GM13976 (cell line): ENCODE measurements at regions not wholly inside any gene's neighbourhood (a gene's known extent, or its start where the extent isn't known, plus 50 kb on each side); places are given as distances from the start of the nearest gene placed in this dataset.

ENCODE experiments used
- DNase-seq: peaks from one replicate; pipeline ENCODE4 v3.0.0; 2012; ENCODE audit warnings: low spot score
- in situ Hi-C: fragments of 300-500 bp; cut with MboI; formaldehyde crosslinking; loops from one replicate; pipeline ENCODE4 v1.12.0; 2022; ENCODE audit warnings: low sequenced_read_pairs, mixed read lengths, inconsistent platforms; ENCODE audit not compliant: unreplicated experiment
- TF ChIP-seq, protein P1 (sequence below): IDR thresholded peaks from 2 replicates; pipeline ENCODE4 v1.5.1; 2012; ENCODE audit warnings: borderline replicate concordance, mild to moderate bottlenecking; ENCODE audit not compliant: insufficient read depth; ENCODE audit errors: extremely low read depth, missing control alignments, control extremely low read depth

DNA sequence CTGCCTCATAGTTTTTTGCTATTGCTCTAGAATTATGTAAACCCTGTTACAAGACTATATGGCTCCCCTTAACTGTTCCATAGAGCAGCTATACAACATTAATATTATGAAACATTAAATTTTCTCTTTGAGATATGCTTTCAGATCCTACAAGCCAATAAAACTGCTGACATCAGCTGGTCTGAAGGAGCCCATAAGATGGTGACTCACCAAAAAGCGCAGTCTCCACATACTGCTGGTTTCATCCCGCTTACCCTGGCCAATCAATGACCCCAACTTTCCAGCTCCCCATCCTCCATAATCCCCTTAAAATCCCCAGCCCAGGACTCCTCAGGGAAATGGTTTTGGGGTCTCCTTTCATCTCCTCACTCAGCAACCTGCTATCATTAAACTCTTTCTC is 172.7 kb downstream of the NSG2 start:
- TF ChIP-seq, protein P1, sequence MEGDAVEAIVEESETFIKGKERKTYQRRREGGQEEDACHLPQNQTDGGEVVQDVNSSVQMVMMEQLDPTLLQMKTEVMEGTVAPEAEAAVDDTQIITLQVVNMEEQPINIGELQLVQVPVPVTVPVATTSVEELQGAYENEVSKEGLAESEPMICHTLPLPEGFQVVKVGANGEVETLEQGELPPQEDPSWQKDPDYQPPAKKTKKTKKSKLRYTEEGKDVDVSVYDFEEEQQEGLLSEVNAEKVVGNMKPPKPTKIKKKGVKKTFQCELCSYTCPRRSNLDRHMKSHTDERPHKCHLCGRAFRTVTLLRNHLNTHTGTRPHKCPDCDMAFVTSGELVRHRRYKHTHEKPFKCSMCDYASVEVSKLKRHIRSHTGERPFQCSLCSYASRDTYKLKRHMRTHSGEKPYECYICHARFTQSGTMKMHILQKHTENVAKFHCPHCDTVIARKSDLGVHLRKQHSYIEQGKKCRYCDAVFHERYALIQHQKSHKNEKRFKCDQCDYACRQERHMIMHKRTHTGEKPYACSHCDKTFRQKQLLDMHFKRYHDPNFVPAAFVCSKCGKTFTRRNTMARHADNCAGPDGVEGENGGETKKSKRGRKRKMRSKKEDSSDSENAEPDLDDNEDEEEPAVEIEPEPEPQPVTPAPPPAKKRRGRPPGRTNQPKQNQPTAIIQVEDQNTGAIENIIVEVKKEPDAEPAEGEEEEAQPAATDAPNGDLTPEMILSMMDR: no peak
- in situ Hi-C loops: no loop called here
- DNase-seq: no peak

DNA sequence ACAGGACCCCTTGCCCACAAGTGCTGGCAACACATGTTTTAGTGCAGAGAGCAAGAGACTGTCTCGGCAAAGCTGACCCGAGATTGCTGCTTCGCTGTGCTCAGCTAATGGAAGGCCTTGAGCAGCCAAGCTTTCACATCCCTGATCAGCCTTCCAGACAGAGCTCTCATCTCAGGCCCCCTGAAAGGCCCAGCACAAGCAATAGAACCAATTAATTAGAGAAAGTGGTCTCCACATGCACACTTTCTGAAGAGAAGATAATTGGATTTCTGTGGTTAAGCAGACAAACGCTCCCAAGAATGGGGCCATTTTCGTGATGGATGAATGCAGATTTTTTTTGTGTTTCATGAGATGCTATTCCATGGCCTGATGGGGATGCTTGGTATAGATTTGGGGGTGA is 174.9 kb downstream of the NSG2 start:
- TF ChIP-seq, protein P1: no peak
- in situ Hi-C loops: no loop called here
- no peak for DNase-seq

DNA sequence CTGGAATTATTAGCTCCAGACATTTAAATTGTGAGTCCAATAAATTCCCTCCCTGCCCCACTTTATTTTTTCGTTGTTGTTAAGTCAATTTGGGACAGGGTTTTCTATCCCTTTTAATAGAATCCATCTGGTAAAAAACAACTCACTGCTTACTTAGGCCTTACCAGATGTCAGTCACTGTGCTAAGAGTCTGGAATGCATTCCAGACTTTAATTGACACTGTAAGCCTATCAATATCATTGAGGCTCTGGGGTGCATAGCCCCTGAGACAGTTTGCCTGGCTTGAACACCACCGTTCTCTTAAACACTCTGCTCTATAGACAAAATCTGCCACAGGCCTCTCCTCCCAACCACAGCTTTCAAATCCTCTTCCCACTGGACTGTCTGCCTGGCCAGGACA is 175.9 kb downstream of the NSG2 start:
- in situ Hi-C loops: no loop called here
- DNase-seq: no peak
- TF ChIP-seq, protein P1: no peak

DNA sequence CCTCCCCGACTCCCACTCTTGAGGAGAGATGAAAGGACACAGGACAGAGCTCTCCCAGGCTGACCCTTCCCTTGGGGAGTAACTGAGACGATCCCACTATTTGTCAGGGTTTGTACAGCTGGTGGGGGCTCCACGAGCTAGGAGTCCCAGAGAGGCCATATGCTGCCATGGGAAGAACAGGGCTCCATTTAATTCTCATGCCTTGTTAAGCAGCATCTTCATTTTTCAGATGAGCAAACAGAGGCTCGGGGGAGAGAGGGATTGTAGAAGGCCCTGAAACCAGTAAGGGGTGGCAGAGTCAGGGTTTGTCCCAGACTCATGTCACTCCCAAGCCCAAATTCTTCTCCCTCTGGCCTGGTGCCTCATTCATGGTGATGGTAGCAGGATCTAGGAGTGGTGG is 176.4 kb downstream of the NSG2 start:
- DNase-seq: no peak
- TF ChIP-seq, protein P1: no peak
- in situ Hi-C loops: no loop called here

DNA sequence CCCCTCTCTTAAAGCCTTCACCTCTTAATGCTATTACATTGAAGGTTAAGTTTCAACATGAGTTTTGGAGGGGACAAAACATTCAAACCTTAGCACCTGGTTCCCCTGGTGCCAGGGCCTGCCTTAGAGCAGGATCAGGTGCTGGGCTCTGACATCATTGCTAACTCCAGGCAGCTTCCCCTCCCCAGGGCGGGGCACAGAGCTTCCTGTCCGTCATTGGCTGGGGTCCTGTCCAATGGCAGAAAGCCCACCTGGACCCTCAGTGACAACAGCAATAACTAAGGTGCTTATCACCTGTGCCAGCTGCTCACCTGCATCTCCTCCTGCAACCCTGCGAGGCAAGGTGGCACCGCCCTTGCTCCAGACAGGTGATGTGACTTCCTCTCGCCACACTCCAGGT is 177.4 kb downstream of the NSG2 start:
- no peak for DNase-seq
- TF ChIP-seq, protein P1: no peak
- in situ Hi-C loops: no loop called here

DNA sequence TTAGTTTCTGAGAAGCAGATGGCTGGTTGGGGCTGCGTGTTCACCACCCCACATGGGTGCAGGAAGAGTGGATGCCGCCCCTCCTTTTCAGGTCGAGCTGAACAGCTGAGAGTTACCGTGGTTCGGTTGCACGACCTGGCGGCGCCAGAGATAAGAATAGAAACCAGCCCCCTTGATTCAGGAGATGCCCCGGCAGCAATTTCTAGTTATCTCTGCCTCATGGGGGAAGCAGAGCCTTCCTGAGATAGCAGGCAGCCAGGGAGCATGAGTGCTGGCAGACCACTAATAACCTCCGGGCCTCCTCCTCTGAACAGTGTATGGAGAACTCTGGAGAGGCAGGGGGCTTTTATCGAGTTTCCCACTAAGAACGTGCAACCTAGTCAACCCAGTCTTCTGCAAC is 177.8 kb downstream of the NSG2 start:
- no peak for DNase-seq
- in situ Hi-C loops: no loop called here
- TF ChIP-seq, protein P1: no peak

DNA sequence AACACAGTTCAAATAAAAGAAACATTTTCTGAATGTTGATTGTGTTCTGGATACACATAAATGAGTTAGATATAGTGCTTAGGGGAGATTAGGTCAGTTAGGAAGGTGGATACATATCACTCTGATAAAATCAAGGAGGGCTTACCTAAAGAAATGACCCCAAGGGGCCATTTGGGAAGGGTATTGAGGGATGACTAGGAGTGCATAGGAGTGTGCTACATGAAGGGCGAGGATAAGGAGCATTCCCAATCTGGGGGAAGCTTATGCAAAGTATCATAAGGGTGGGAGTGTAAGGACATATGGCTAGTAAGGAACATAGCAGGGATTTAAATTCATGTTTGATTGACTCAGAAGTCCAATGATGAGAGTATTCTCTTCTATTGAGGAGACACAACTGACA is 183.6 kb downstream of the NSG2 start:
- TF ChIP-seq, protein P1: no peak
- in situ Hi-C loops: no loop called here
- no peak for DNase-seq
